Left renal cortex interstitium (tissue), 4 donors: ENCODE measurements at regions not wholly inside any gene's neighbourhood (a gene's known extent, or its start where the extent isn't known, plus 50 kb on each side); places are given as distances from the start of the nearest gene placed in this dataset.
"Not testable (repeated sequence)": the region's sequence is repeated elsewhere in the genome, so short reads cannot be mapped to it uniquely, and the experiment has no call there.

Source experiments
- DNase-seq, 4 donors: peaks; one replicate each; pipeline ENCODE4 v3.0.0-alpha.2; 2013; ENCODE audit warnings: low read depth in 4 of 4, low spot score in 2 of 4, missing footprints in 1 of 4

- no peak for DNase-seq
Observed at GRCh38 chr3:5666455-5666854, 478.9 kb downstream of the EDEM1 start.

GRCh38 chr3:5673521-5673920, 486.0 kb downstream of the EDEM1 start:
- peak in 1 of 4 donors; percentile 13 for DNase-seq

- no peak for DNase-seq
Observed at GRCh38 chr3:5675319-5675718, 487.8 kb downstream of the EDEM1 start.

- peak in 1 of 4 donors; percentile 21 for DNase-seq
Observed at GRCh38 chr3:5677555-5677954, 490.0 kb downstream of the EDEM1 start.

- no peak for DNase-seq
Observed at GRCh38 chr3:5678248-5678647, 490.7 kb downstream of the EDEM1 start.

- DNase-seq = no peak
Observed at GRCh38 chr3:5678844-5679243, 491.3 kb downstream of the EDEM1 start.

GRCh38 chr3:5687230-5687629, 499.7 kb downstream of the EDEM1 start:
- no peak for DNase-seq

- DNase-seq = no peak
Observed at GRCh38 chr3:5690490-5690889, 503.0 kb downstream of the EDEM1 start.

- no peak for DNase-seq
Observed at GRCh38 chr3:5690904-5691532, 503.5 kb downstream of the EDEM1 start.

GRCh38 chr3:5692446-5692845, 504.9 kb downstream of the EDEM1 start:
- no peak for DNase-seq

GRCh38 chr3:5694266-5694665, 506.8 kb downstream of the EDEM1 start:
- DNase-seq = no peak

GRCh38 chr3:5698851-5699250, 511.3 kb downstream of the EDEM1 start:
- no peak for DNase-seq

- no peak for DNase-seq
Observed at GRCh38 chr3:5699313-5699712, 511.8 kb downstream of the EDEM1 start.

GRCh38 chr3:5699811-5700210, 512.3 kb downstream of the EDEM1 start:
- DNase-seq = no peak

GRCh38 chr3:5701005-5701404, 513.5 kb downstream of the EDEM1 start:
- not testable (repeated sequence) for DNase-seq

GRCh38 chr3:5707794-5708193, 520.3 kb downstream of the EDEM1 start:
- no peak for DNase-seq

- DNase-seq = no peak
Observed at GRCh38 chr3:5709714-5710113, 522.2 kb downstream of the EDEM1 start.

- DNase-seq = no peak
Observed at GRCh38 chr3:5710718-5711117, 523.2 kb downstream of the EDEM1 start.

GRCh38 chr3:5717254-5717653, 529.7 kb downstream of the EDEM1 start:
- no peak for DNase-seq

- not testable (repeated sequence) for DNase-seq
Observed at GRCh38 chr3:5719668-5720067, 532.2 kb downstream of the EDEM1 start.

GRCh38 chr3:5725801-5726200, 538.3 kb downstream of the EDEM1 start:
- no peak for DNase-seq

- DNase-seq = no peak
Observed at GRCh38 chr3:5726621-5727020, 539.1 kb downstream of the EDEM1 start.
